HPDE6-E6E7 (cell line): ENCODE measurements at regions not wholly inside any gene's neighbourhood (a gene's known extent, or its start where the extent isn't known, plus 50 kb on each side); places are given as distances from the start of the nearest gene placed in this dataset.

Experiments
- DNase-seq: peaks from one replicate; pipeline ENCODE4 v3.0.0; 2011; ENCODE audit warnings: missing footprints; ENCODE audit errors: extremely low spot score

- DNase-seq, result no peak
These were observed 53.0 kb upstream of the HES1 start for GRCh38 chr3:194082743-194083636.

GRCh38 chr3:194083637-194084224, 52.2 kb upstream of the HES1 start:
- DNase-seq, result no peak

GRCh38 chr3:194084284-194084683, 51.7 kb upstream of the HES1 start:
- no peak for DNase-seq
